SK-N-MC (cell line): ENCODE measurements at regions not wholly inside any gene's neighbourhood (a gene's known extent, or its start where the extent isn't known, plus 50 kb on each side); places are given as distances from the start of the nearest gene placed in this dataset.

Experiments used
- EZH2 ChIP-seq: fragments of 200-600 bp; sonication (generic); IDR thresholded peaks from one replicate; pipeline ENCODE4 v1.6.1; 2017; ENCODE audit warnings: antibody characterized with exemption
- FOXP2 ChIP-seq: optimal IDR thresholded peaks from 2 replicates; pipeline ENCODE3; 2011; ENCODE audit warnings: mild to moderate bottlenecking, moderate library complexity; ENCODE audit not compliant: insufficient read depth; ENCODE audit errors: extremely low read length, control extremely low read depth
- POLR2AphosphoS5 ChIP-seq: IDR thresholded peaks from 2 replicates; pipeline ENCODE4 v1.6.1; 2012; ENCODE audit warnings: mild to moderate bottlenecking, low read depth, low read length, borderline replicate concordance

GRCh38 chr1:34587761-34588160 is 167.1 kb upstream of the GJB5 start:
- TF ChIP-seq POLR2AphosphoS5 (no peak), FOXP2 (no peak), EZH2 (no peak)
